OCI-LY7 (cell line): ENCODE measurements at regions not wholly inside any gene's neighbourhood (a gene's known extent, or its start where the extent isn't known, plus 50 kb on each side); places are given as distances from the start of the nearest gene placed in this dataset.

Source experiments
- BruUV-seq: library from RNA; stranded (reverse); fragments of 400-500 nt; replicated peaks from 2 replicates; lab custom pipeline; 2021; lab: Mats Ljungman, UMichigan
- CTCF ChIA-PET: fragments of 300-600 bp; sonication (Branson Sonifier 250); formaldehyde crosslinking; loops from one replicate; lab custom pipeline; 2022; ENCODE audit warnings: antibody characterized with exemption; ENCODE audit not compliant: unreplicated experiment; lab: Charles Lee
- POLR2A ChIA-PET: fragments of 300-600 bp; sonication (Branson Sonifier 250); formaldehyde crosslinking; loops from one replicate; lab custom pipeline; 2022; ENCODE audit warnings: antibody characterized with exemption; lab: Charles Lee
- DNase-seq: peaks from one replicate; pipeline ENCODE4 v3.0.0-alpha.2; 2015; ENCODE audit warnings: low spot score
- H2AFZ ChIP-seq: fragments of 200-600 bp; sonication (generic), shearing (Covaris generic); 2 replicates; pipeline ENCODE4 v1.6.1; 2014; ENCODE audit warnings: mild to moderate bottlenecking, antibody characterized with exemption, low read length, moderate library complexity
- H3K27ac ChIP-seq: fragments of 200-600 bp; sonication (generic); 2 replicates; pipeline ENCODE4 v1.5.1; 2014; ENCODE audit warnings: mixed run types, low read depth, mild to moderate bottlenecking, moderate library complexity, low read length, inconsistent platforms; ENCODE audit not compliant: poor library complexity, severe bottlenecking
- H3K36me3 ChIP-seq: fragments of 200-600 bp; sonication (generic); 2 replicates; pipeline ENCODE4 v1.6.1; 2014; ENCODE audit warnings: mild to moderate bottlenecking, antibody characterized with exemption, low read length, moderate library complexity, mixed read lengths; ENCODE audit not compliant: insufficient read depth
- H3K4me1 ChIP-seq: fragments of 200-600 bp; sonication (generic); 2 replicates; pipeline ENCODE4 v1.5.1; 2014; ENCODE audit warnings: mild to moderate bottlenecking, low read length; ENCODE audit not compliant: insufficient read depth, poor library complexity, severe bottlenecking
- H3K4me2 ChIP-seq: fragments of 200-600 bp; sonication (generic); 2 replicates; pipeline ENCODE4 v1.6.1; 2014; ENCODE audit warnings: mild to moderate bottlenecking, low read length
- H3K4me3 ChIP-seq: fragments of 200-600 bp; sonication (generic); 2 replicates; pipeline ENCODE4 v1.5.1; 2014; ENCODE audit warnings: mild to moderate bottlenecking, low read depth, low read length; ENCODE audit not compliant: poor library complexity, severe bottlenecking
- H3K79me2 ChIP-seq: fragments of 200-600 bp; sonication (generic); 2 replicates; pipeline ENCODE4 v1.6.1; 2016; ENCODE audit warnings: low read depth, mild to moderate bottlenecking, low read length, moderate library complexity, mixed read lengths; ENCODE audit not compliant: insufficient read depth
- H3K9me2 ChIP-seq: fragments of 200-600 bp; sonication (generic); 2 replicates; pipeline ENCODE4 v1.6.1; 2016; ENCODE audit warnings: mild to moderate bottlenecking, low read length, mixed read lengths; ENCODE audit not compliant: insufficient read depth
- H3K9me3 ChIP-seq: fragments of 200-600 bp; sonication (generic); 2 replicates; pipeline ENCODE4 v1.6.1; 2014; ENCODE audit warnings: mild to moderate bottlenecking, mixed run types, low read length, mixed read lengths
- H4K20me1 ChIP-seq: fragments of 200-600 bp; sonication (generic); 2 replicates; pipeline ENCODE4 v1.6.1; 2014; ENCODE audit warnings: mild to moderate bottlenecking, antibody characterized with exemption, low read length, moderate library complexity, mixed read lengths; ENCODE audit not compliant: insufficient read depth
- CTCF ChIP-seq: fragments of 200-600 bp; sonication (generic); conservative IDR thresholded peaks from 2 replicates; pipeline ENCODE4 v1.5.1; 2014; ENCODE audit warnings: mild to moderate bottlenecking, antibody characterized with exemption, low read length, moderate library complexity, mixed read lengths
- EZH2phosphoT487 ChIP-seq: fragments of 200-600 bp; sonication (generic); IDR thresholded peaks from 2 replicates; pipeline ENCODE4 v1.6.1; 2018; ENCODE audit warnings: low read depth, borderline replicate concordance, mild to moderate bottlenecking, mixed run types, antibody characterized with exemption, low read length, moderate library complexity, mixed read lengths
- intact Hi-C: fragments of 100-400 bp; cut with micrococcal nuclease; formaldehyde crosslinking; loops from one replicate; pipeline ENCODE4 v1.10.0; 2022; ENCODE audit not compliant: unreplicated experiment

- Histone ChIP-seq H3K9me2 (no peaks in the 10 kb centered on the region), H3K79me2 (no peaks in the 10 kb centered on the region), H3K36me3 (no peaks in the 10 kb centered on the region), H4K20me1 (no peaks in the 10 kb centered on the region), H3K4me1 (no peaks in the 10 kb centered on the region), H3K4me3 (no peak overlapping the region), H3K9me3 (no peaks in the 10 kb centered on the region), H3K27ac (no peak overlapping the region), H2AFZ (no peak overlapping the region), H3K4me2 (no peak overlapping the region)
- no peak for TF ChIP-seq CTCF
- TF ChIP-seq EZH2phosphoT487, result no peak
- POLR2A ChIA-PET, result no interaction called here
- no TSS peak for BruUV-seq
- CTCF ChIA-PET, result no interaction called here
- DNase-seq, result no peak
- intact Hi-C loops, result no loop called here
Measured at GRCh38 chrX:46301903-46302302, 243.3 kb downstream of the ZNF674 start.

GRCh38 chrX:46298821-46299220 lies 246.4 kb downstream of the ZNF674 start:
- Histone ChIP-seq H3K36me3 (no peaks in the 10 kb centered on the region), H3K9me3 (no peaks in the 10 kb centered on the region), H3K79me2 (no peaks in the 10 kb centered on the region), H2AFZ (no peak overlapping the region), H3K4me2 (no peak overlapping the region), H3K4me3 (no peak overlapping the region), H3K4me1 (no peaks in the 10 kb centered on the region), H3K27ac (no peak overlapping the region), H4K20me1 (no peaks in the 10 kb centered on the region), H3K9me2 (no peaks in the 10 kb centered on the region)
- BruUV-seq, result no TSS peak
- POLR2A ChIA-PET, result no interaction called here
- intact Hi-C loops, result no loop called here
- CTCF ChIA-PET, result no interaction called here
- DNase-seq, result no peak
- TF ChIP-seq EZH2phosphoT487 (no peak), CTCF (no peak)

- H3K4me3 ChIP-seq, result no peak overlapping the region
- no peaks in the 10 kb centered on the region for H3K9me3 ChIP-seq
- CTCF ChIA-PET, result no interaction called here
- intact Hi-C loops, result no loop called here
- H3K9me2 ChIP-seq, result no peaks in the 10 kb centered on the region
- no peak overlapping the region for H3K4me2 ChIP-seq
- BruUV-seq, result no TSS peak
- no peak overlapping the region for H2AFZ ChIP-seq
- no peaks in the 10 kb centered on the region for H3K36me3 ChIP-seq
- no peak overlapping the region for H3K27ac ChIP-seq
- H4K20me1 ChIP-seq, result no peaks in the 10 kb centered on the region
- DNase-seq, result no peak
- H3K4me1 ChIP-seq, result no peaks in the 10 kb centered on the region
- POLR2A ChIA-PET, result no interaction called here
- TF ChIP-seq CTCF (no peak), EZH2phosphoT487 (no peak)
- no peaks in the 10 kb centered on the region for H3K79me2 ChIP-seq
Measured at GRCh38 chrX:46295963-46296362, 249.3 kb downstream of the ZNF674 start.
